SU-DHL-6 (cell line): ENCODE measurements at regions not wholly inside any gene's neighbourhood (a gene's known extent, or its start where the extent isn't known, plus 50 kb on each side); places are given as distances from the start of the nearest gene placed in this dataset.

Experiments used
- EZH2phosphoT487 ChIP-seq: fragments of 200-600 bp; sonication (generic), shearing (Covaris generic); conservative IDR thresholded peaks from 2 replicates; pipeline ENCODE4 v1.6.1; 2018; ENCODE audit warnings: mild to moderate bottlenecking, antibody characterized with exemption, low read length, moderate library complexity, mixed read lengths
- TF ChIP-seq, protein P1 (sequence below): fragments of 200-600 bp; sonication (generic); IDR thresholded peaks from one replicate; pipeline ENCODE4 v1.5.1; 2017; ENCODE audit warnings: antibody characterized with exemption, mild to moderate bottlenecking, low read length, moderate library complexity; ENCODE audit not compliant: insufficient read depth, poor library complexity, severe bottlenecking

DNA sequence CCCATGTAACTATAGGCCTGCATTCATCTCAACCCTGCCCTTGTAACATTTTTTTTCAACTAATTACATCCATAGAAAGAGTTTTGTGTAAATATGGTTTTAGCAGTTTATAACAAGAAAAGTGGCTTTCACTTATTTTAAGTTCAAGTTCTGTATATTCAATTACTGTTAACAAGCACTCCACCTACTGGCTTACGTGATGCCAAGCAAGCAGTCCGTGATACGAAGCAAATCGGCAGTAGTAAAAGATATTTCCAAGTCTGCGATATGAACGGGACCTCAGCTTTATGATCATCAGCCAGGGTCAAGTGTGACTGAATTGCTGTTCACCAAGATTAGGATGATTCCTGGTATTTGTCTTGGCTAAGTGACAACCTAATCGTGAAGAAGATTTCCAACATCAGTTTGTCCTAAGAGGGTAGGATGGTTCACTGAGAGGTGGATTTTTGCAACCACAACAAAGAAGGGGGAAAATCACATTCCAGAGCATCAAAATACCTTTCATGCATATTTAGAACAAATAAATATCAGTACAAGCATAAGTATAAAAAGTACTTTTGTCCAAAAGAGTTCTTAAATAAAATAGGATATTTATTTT is 456.2 kb downstream of the FOXG1 start:
- TF ChIP-seq, protein P1, sequence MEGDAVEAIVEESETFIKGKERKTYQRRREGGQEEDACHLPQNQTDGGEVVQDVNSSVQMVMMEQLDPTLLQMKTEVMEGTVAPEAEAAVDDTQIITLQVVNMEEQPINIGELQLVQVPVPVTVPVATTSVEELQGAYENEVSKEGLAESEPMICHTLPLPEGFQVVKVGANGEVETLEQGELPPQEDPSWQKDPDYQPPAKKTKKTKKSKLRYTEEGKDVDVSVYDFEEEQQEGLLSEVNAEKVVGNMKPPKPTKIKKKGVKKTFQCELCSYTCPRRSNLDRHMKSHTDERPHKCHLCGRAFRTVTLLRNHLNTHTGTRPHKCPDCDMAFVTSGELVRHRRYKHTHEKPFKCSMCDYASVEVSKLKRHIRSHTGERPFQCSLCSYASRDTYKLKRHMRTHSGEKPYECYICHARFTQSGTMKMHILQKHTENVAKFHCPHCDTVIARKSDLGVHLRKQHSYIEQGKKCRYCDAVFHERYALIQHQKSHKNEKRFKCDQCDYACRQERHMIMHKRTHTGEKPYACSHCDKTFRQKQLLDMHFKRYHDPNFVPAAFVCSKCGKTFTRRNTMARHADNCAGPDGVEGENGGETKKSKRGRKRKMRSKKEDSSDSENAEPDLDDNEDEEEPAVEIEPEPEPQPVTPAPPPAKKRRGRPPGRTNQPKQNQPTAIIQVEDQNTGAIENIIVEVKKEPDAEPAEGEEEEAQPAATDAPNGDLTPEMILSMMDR = peak; percentile 48
- no peak for TF ChIP-seq EZH2phosphoT487
